IPS DF 19.7 (cell line): ENCODE measurements at regions not wholly inside any gene's neighbourhood (a gene's known extent, or its start where the extent isn't known, plus 50 kb on each side); places are given as distances from the start of the nearest gene placed in this dataset.
"Not testable (repeated sequence)": the region's sequence is repeated elsewhere in the genome, so short reads cannot be mapped to it uniquely, and the experiment has no call there.

Experiments used
- DNase-seq: peaks from one replicate; pipeline ENCODE4 v3.0.0-alpha.2; 2013; ENCODE audit warnings: low read depth, low spot score

GRCh38 chr3:144907581-144907980 is 936.0 kb downstream of the DIPK2A start:
- not testable (repeated sequence) for DNase-seq

DNA sequence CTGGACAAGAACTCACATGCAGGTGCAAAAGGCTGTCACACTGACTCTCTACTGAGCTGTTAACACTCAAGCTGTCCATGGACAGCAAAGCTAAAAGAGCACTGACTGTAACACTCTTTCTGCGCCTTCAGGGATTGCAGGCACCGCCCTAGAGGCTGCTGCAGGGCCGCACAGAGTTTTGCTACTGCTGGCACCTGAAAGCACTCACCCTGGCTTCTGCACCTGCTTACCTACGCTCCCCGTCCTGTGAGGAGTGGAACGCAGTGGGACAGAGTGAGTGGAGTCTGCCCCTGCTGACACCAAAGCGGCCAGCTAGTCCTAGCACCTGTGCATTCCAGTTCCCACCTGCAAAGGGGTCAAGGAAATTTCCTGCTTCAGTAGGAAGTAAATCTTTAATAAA is 941.3 kb downstream of the DIPK2A start:
- no peak for DNase-seq

GRCh38 chr3:144915202-144915601 is 943.6 kb downstream of the DIPK2A start:
- no peak for DNase-seq

DNA sequence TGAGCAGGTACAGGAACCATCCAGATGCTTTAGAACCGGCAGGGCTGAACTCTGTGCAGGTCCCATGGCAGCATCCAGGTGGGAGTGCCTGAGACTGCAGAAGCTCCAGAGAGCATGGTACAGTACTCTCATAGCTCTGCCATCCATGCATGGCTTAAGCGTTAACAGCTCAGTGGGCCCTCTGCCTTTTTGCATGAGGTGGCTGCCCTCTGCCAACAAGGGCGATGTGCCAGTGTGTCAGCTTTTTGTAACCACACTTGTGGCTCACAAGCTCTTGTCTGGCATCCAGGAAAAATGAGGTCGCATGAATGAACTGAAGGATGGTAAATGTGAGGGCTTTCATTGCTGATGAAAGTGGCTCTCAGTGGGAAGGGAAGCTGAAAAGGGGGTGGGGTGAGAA is 950.1 kb downstream of the DIPK2A start:
- DNase-seq: no peak

GRCh38 chr3:144923046-144923775 is 951.6 kb downstream of the DIPK2A start:
- no peak for DNase-seq

GRCh38 chr3:144930431-144930830 is 958.8 kb downstream of the DIPK2A start:
- DNase-seq: no peak

GRCh38 chr3:144931590-144931989 is 960.0 kb downstream of the DIPK2A start:
- DNase-seq: no peak

DNA sequence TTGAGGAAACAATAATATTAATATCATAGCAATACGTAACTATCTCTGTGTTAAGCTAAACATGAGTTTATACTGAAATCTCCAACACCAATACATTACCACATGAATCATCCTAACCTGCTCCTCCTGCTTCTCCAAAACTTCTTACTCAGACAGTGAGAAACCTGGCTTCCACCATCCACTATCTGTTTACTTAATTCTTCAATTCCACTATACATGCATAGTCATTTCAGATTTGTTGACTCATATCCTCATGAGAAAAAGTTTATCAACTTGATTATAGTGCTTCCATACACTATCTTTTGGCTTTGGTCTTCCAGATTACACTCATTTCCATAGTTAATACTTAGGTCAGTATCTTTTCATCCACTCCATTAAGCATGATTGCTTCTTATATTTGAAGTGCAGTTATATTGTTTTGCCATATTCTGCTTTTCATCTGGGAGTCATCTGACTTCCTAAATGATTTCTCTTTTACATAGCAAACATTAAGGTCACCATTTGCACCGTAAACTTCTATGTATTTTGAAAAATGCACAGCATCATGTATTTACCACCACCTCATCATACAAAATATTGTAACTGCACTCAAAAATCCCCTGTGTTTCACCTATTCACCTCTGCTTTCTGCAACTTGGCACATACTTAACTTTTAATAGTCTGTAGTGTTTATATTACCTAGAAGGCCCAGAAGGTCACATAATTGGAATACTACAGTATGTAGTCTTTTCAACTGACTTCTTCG is 970.6 kb downstream of the DIPK2A start:
- no peak for DNase-seq

GRCh38 chr3:144942838-144943197 is 971.2 kb downstream of the DIPK2A start:
- DNase-seq: no peak

GRCh38 chr3:144947895-144948294 is 976.3 kb downstream of the DIPK2A start:
- DNase-seq: no peak

- DNase-seq: no peak
These were observed 977.1 kb downstream of the DIPK2A start for GRCh38 chr3:144948711-144949110.

- DNase-seq: no peak
These were observed 982.3 kb downstream of the DIPK2A start for GRCh38 chr3:144953959-144954358.

GRCh38 chr3:144957398-144958101 is 985.9 kb downstream of the DIPK2A start:
- no peak for DNase-seq

GRCh38 chr3:144963810-144964209 is 992.2 kb downstream of the DIPK2A start:
- DNase-seq: no peak

GRCh38 chr3:144966560-144966959 is 994.9 kb downstream of the DIPK2A start:
- DNase-seq: no peak

DNA sequence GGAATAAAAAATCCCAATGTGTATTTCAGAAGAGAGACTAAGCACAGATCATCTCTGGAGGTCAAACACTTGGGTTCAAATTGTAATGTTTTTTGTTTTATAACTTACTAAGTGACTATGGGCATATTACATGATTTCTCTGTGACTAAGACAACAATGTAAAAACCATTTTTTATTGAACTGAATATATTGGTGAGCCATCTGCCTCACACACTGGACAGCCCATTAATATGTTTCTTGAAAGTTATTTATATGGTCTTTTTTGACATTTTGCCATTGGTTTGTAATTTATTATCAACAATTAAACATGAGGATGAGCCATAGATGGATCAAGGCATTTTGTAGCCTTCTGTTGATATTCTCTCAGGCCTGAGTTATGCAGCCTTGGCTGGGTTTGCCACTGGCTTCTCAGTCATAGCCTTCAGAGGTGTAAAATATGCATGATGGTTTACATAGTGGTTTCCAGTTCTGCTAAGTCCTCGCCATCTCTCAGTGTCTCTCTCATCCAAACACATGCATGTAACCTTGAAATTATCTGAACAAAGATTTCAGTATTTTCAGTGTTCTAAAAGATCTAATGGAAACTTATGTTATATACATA is 997.2 kb downstream of the DIPK2A start:
- DNase-seq: no peak

GRCh38 chr3:144984481-144984880 is 1012.9 kb downstream of the DIPK2A start:
- DNase-seq: not testable (repeated sequence)

DNA sequence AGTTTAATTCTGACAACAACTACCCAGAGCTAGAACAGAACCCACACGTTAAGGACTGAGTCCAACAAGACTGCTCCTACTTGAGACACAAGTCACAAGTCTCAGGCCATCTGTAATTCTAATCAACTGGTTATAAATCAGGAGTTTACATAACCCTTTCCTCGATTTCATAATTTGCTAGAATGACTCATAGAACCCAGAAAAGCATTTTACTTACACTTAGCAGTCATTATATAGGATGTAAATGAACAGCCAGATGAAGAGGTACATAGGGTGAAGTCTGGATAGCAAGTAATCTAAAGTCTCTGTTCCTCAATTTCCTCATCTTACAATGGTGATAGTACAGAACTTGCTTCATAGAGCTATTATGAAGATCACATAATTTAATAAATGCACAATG is 1018.2 kb downstream of the DIPK2A start:
- DNase-seq: no peak

- no peak for DNase-seq
These were observed 1024.2 kb downstream of the DIPK2A start for GRCh38 chr3:144995856-144996255.

DNA sequence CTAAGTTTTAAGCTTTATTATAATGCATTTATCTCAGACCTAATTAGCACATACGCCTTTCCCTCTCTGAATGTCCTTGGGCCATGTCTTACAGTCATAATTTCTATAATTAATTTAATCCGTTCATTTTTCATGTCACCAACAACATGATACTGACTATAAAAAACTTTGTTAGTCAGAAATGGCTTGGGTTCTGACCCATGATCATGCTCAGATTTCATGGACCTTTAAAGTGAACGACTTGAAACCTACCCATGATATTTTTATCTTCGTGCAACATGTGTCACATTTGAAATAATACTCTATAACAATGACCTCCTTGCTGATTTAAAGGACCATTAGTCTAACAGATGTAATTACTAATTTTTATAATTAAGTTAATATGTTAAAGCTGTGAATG is 1033.8 kb downstream of the DIPK2A start:
- no peak for DNase-seq

GRCh38 chr3:145006271-145006670 is 1034.6 kb downstream of the DIPK2A start:
- DNase-seq: no peak

DNA sequence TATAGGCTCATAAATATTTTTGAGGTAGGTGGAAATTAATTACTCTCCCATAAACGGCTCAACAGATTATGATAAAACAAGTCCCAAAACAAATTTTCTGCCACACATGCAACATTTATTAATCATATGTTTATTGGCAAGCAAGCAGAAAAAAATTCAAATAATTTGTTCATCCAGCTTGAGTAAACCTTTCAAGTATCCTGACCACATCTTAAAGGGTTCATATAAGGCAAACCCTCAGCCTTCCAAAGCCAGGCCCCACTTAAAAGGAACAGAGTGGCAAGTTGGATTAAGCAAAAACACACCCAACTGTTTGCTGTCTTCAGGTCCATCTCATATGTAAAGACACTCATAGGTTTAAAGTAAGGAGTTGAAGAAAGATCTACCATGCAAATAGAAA is 1042.3 kb downstream of the DIPK2A start:
- DNase-seq: no peak
